Choroid plexus epithelial cell (primary cell): ENCODE measurements at regions not wholly inside any gene's neighbourhood (a gene's known extent, or its start where the extent isn't known, plus 50 kb on each side); places are given as distances from the start of the nearest gene placed in this dataset.
"Not testable (repeated sequence)": the region's sequence is repeated elsewhere in the genome, so short reads cannot be mapped to it uniquely, and the experiment has no call there.

Experiments
- DNase-seq: peaks from one replicate; pipeline ENCODE4 v3.0.0-alpha.2; 2010; ENCODE audit warnings: low read depth
- H3K4me3 ChIP-seq: 2 replicates; pipeline ENCODE4 v1.5.1; 2011; ENCODE audit warnings: low read depth, mild to moderate bottlenecking, control low read depth, low read length, moderate library complexity
- CTCF ChIP-seq: conservative IDR thresholded peaks from 2 replicates; pipeline ENCODE4 v1.5.1; 2011; ENCODE audit warnings: low read depth, mild to moderate bottlenecking, control low read depth, inconsistent platforms, low read length, moderate library complexity

- TF ChIP-seq CTCF = peak; percentile 77
- H3K4me3 ChIP-seq = peak overlapping the region; percentile 70
- DNase-seq = peak; percentile 91
Observed at GRCh38 chr6:27188885-27189418, 58.5 kb upstream of the PRSS16 start.

GRCh38 chr6:27190126-27190525 lies 57.4 kb upstream of the PRSS16 start:
- no peak overlapping the region for H3K4me3 ChIP-seq
- no peak for TF ChIP-seq CTCF
- no peak for DNase-seq

GRCh38 chr6:27194453-27194852 lies 53.0 kb upstream of the PRSS16 start:
- H3K4me3 ChIP-seq, DNase-seq: not testable (repeated sequence)

- DNase-seq, H3K4me3 ChIP-seq: not testable (repeated sequence)
Observed at GRCh38 chr6:27195547-27195946, 52.0 kb upstream of the PRSS16 start.
